Ascending aorta (tissue), 2 donors: ENCODE measurements at regions not wholly inside any gene's neighbourhood (a gene's known extent, or its start where the extent isn't known, plus 50 kb on each side); places are given as distances from the start of the nearest gene placed in this dataset.
"Not testable (repeated sequence)": the region's sequence is repeated elsewhere in the genome, so short reads cannot be mapped to it uniquely, and the experiment has no call there.

Experiments used
- DNase-seq, 2 donors: peaks; one replicate each; pipeline ENCODE4 v3.0.0-alpha.2; 2019; ENCODE audit warnings: low spot score in 2 of 2
- H3K27ac ChIP-seq, 2 donors: fragments of 200-600 bp; sonication (generic); one replicate each; pipeline ENCODE4 v1.5.1; 2016 to 2017; ENCODE audit warnings: mild to moderate bottlenecking in 1 of 2
- H3K27me3 ChIP-seq: fragments of 200-600 bp; sonication (generic); one replicate; pipeline ENCODE4 v1.5.1; 2017
- H3K36me3 ChIP-seq, 2 donors: fragments of 200-600 bp; sonication (generic); one replicate each; pipeline ENCODE4 v1.5.1; 2016
- H3K4me1 ChIP-seq, 2 donors: fragments of 200-600 bp; sonication (generic); one replicate each; pipeline ENCODE4 v1.5.1; 2016 to 2017; ENCODE audit warnings: mild to moderate bottlenecking in 1 of 2
- H3K4me3 ChIP-seq, 2 donors: fragments of 200-600 bp; sonication (generic); one replicate each; pipeline ENCODE4 v1.5.1; 2016 to 2017; ENCODE audit warnings: mild to moderate bottlenecking in 1 of 2
- H3K9me3 ChIP-seq, 2 donors: fragments of 200-600 bp; sonication (generic); one replicate each; pipeline ENCODE4 v1.5.1; 2016
- CTCF ChIP-seq, 3 experiments: fragments of 200-600 bp in 2 of 3; fragments of 450-650 bp in 1 of 3; sonication (generic) in 2 of 3; IDR thresholded peaks; one replicate each; pipeline ENCODE4 v1.5.1; 2016 to 2019; ENCODE audit warnings: antibody characterized with exemption in 3 of 3, mild to moderate bottlenecking in 1 of 3, moderate library complexity in 1 of 3
- intact Hi-C: fragments of 100-400 bp; cut with DNase I; formaldehyde crosslinking; loops from one replicate; pipeline ENCODE4 v1.15.1; 2023

- Histone ChIP-seq H3K4me3 (no peak overlapping the region), H3K27me3 (no peaks in the 10 kb centered on the region), H3K27ac (no peak overlapping the region), H3K4me1 (no peaks in the 10 kb centered on the region), H3K36me3 (no peaks in the 10 kb centered on the region), H3K9me3 (peaks cover 0 to 9% of the 10 kb centered on the region in 2 donors)
- intact Hi-C loops: no loop called here
- TF ChIP-seq CTCF (IDR thresholded peaks at IDR 0.05): no peak
- DNase-seq: no peak
These were observed 588.0 kb upstream of the HS3ST1 start for GRCh38 chr4:12016729-12017128.

GRCh38 chr4:12005471-12005870, 576.8 kb upstream of the HS3ST1 start:
- intact Hi-C loops: no loop called here
- DNase-seq: no peak
- H3K27ac ChIP-seq: no peak overlapping the region
- no peak overlapping the region for H3K4me3 ChIP-seq
- TF ChIP-seq CTCF (IDR thresholded peaks at IDR 0.05): no peak
- H3K9me3 ChIP-seq: no peaks in the 10 kb centered on the region
- H3K27me3 ChIP-seq: no peaks in the 10 kb centered on the region
- no peaks in the 10 kb centered on the region for H3K4me1 ChIP-seq
- no peaks in the 10 kb centered on the region for H3K36me3 ChIP-seq

- H3K27ac ChIP-seq, H3K4me1 ChIP-seq, H3K4me3 ChIP-seq, H3K36me3 ChIP-seq, H3K27me3 ChIP-seq, H3K9me3 ChIP-seq, DNase-seq, intact Hi-C loops: not testable (repeated sequence)
These were observed 567.9 kb upstream of the HS3ST1 start for GRCh38 chr4:11996581-11996980.

- Histone ChIP-seq H3K4me1 (no peaks in the 10 kb centered on the region), H3K27ac (no peak overlapping the region), H3K27me3 (no peaks in the 10 kb centered on the region), H3K9me3 (no peaks in the 10 kb centered on the region), H3K36me3 (no peaks in the 10 kb centered on the region), H3K4me3 (no peak overlapping the region)
- intact Hi-C loops: no loop called here
- TF ChIP-seq CTCF (IDR thresholded peaks at IDR 0.05): no peak
- no peak for DNase-seq
These were observed 548.1 kb upstream of the HS3ST1 start for GRCh38 chr4:11976726-11977263.

- DNase-seq: no peak
- intact Hi-C loops: no loop called here
- no peak for TF ChIP-seq CTCF (IDR thresholded peaks at IDR 0.05)
- H3K4me1 ChIP-seq: no peaks in the 10 kb centered on the region
- H3K36me3 ChIP-seq: no peaks in the 10 kb centered on the region
- H3K9me3 ChIP-seq: no peaks in the 10 kb centered on the region
- H3K27me3 ChIP-seq: no peaks in the 10 kb centered on the region
- H3K27ac ChIP-seq: no peak overlapping the region
- H3K4me3 ChIP-seq: no peak overlapping the region
These were observed 544.6 kb upstream of the HS3ST1 start for GRCh38 chr4:11973270-11973669.

- no peak for TF ChIP-seq CTCF (IDR thresholded peaks at IDR 0.05)
- no peaks in the 10 kb centered on the region for H3K4me1 ChIP-seq
- DNase-seq: no peak
- H3K4me3 ChIP-seq: no peak overlapping the region
- H3K9me3 ChIP-seq: no peaks in the 10 kb centered on the region
- intact Hi-C loops: no loop called here
- no peaks in the 10 kb centered on the region for H3K36me3 ChIP-seq
- H3K27ac ChIP-seq: no peak overlapping the region
- no peaks in the 10 kb centered on the region for H3K27me3 ChIP-seq
These were observed 542.1 kb upstream of the HS3ST1 start for GRCh38 chr4:11970754-11971153.
